Endodermal cell (in vitro differentiated cells): ENCODE measurements at regions not wholly inside any gene's neighbourhood (a gene's known extent, or its start where the extent isn't known, plus 50 kb on each side); places are given as distances from the start of the nearest gene placed in this dataset.

Experiments
- DNase-seq: peaks from one replicate; pipeline ENCODE4 v3.0.0-alpha.2; 2017
- H3K27ac ChIP-seq: 2 replicates; pipeline ENCODE4 v1.5.1; 2013; ENCODE audit warnings: mild to moderate bottlenecking, low read depth, low read length, moderate library complexity
- H3K27me3 ChIP-seq: 2 replicates; pipeline ENCODE4 v1.6.1; 2013; ENCODE audit warnings: mild to moderate bottlenecking, low read length, moderate library complexity; ENCODE audit not compliant: insufficient read depth, control insufficient read depth, poor library complexity, severe bottlenecking
- H3K36me3 ChIP-seq: 2 replicates; pipeline ENCODE4 v1.7.0; 2013; ENCODE audit warnings: mild to moderate bottlenecking, low read length, moderate library complexity; ENCODE audit not compliant: control insufficient read depth, insufficient read depth
- H3K4me1 ChIP-seq: one replicate; pipeline ENCODE4 v1.7.0; 2013; ENCODE audit warnings: low read length; ENCODE audit not compliant: control insufficient read depth, insufficient read depth
- H3K4me3 ChIP-seq: 2 replicates; pipeline ENCODE4 v1.5.1; 2013; ENCODE audit warnings: mild to moderate bottlenecking, low read length, moderate library complexity
- H3K9ac ChIP-seq: 2 replicates; pipeline ENCODE4 v1.6.1; 2013; ENCODE audit warnings: mild to moderate bottlenecking, low read length, moderate library complexity; ENCODE audit not compliant: poor library complexity, severe bottlenecking; ENCODE audit errors: extremely low read depth
- H3K9me3 ChIP-seq: 2 replicates; pipeline ENCODE4 v1.6.1; 2013; ENCODE audit warnings: mild to moderate bottlenecking, low read length, moderate library complexity; ENCODE audit not compliant: control insufficient read depth
- H3K27ac Mint-ChIP-seq: 2 replicates; pipeline ENCODE4 v1.8.0; 2020; ENCODE audit warnings: mixed read lengths
- H3K27me3 Mint-ChIP-seq: 2 replicates; pipeline ENCODE4 v1.8.0; 2021; ENCODE audit warnings: mild to moderate bottlenecking, mixed read lengths; ENCODE audit not compliant: insufficient read depth
- H3K36me3 Mint-ChIP-seq: 2 replicates; pipeline ENCODE4 v1.8.0; 2020; ENCODE audit warnings: low read depth, mixed read lengths
- H3K4me1 Mint-ChIP-seq: 2 replicates; pipeline ENCODE4 v1.8.0; 2020; ENCODE audit warnings: mixed read lengths
- H3K4me3 Mint-ChIP-seq: 2 replicates; pipeline ENCODE4 v1.8.0; 2020; ENCODE audit warnings: mild to moderate bottlenecking, moderate library complexity, mixed read lengths
- H3K9me3 Mint-ChIP-seq: 2 replicates; pipeline ENCODE4 v1.8.0; 2020; ENCODE audit warnings: mild to moderate bottlenecking, mixed read lengths
- CTCF ChIP-seq: fragments of 200-600 bp; sonication (generic); conservative IDR thresholded peaks from 2 replicates; pipeline ENCODE4 v1.5.0; 2021; ENCODE audit warnings: antibody characterized with exemption, mild to moderate bottlenecking
- WGBS, 2 experiments: methylation state at CpG; one replicate each; pipeline versions ENCODE4 v1.1.5 to v1.1.7; 2013; ENCODE audit warnings: missing lambda C conversion rate in 2 of 2, mixed read lengths in 1 of 2; ENCODE audit not compliant: insufficient coverage in 1 of 2, insufficient read length in 1 of 2; 5-methylcytosine and 5-hydroxymethylcytosine counted together

GRCh38 chr3:177600411-177600810 lies 403.1 kb upstream of the TBL1XR1 start:
- peaks cover 8% of the 10 kb centered on the region for H3K9me3 ChIP-seq
- H3K4me3 Mint-ChIP-seq: no peak overlapping the region
- DNase-seq: no peak
- no peak overlapping the region for H3K4me3 ChIP-seq
- H3K27ac Mint-ChIP-seq: no peak overlapping the region
- 94 to 100% methylated on average over 1 to 2 of the region's 2 CpGs for WGBS, 2 experiments
- peaks cover 8% of the 10 kb centered on the region for H3K9me3 Mint-ChIP-seq
- no peak overlapping the region for H3K27ac ChIP-seq
- peaks cover 18% of the 10 kb centered on the region for H3K4me1 Mint-ChIP-seq
- no peaks in the 10 kb centered on the region for H3K36me3 ChIP-seq
- no peaks in the 10 kb centered on the region for H3K27me3 Mint-ChIP-seq
- no peaks in the 10 kb centered on the region for H3K36me3 Mint-ChIP-seq
- H3K27me3 ChIP-seq: no peaks in the 10 kb centered on the region
- H3K9ac ChIP-seq: no peak overlapping the region
- no peak for TF ChIP-seq CTCF
- peaks cover 3% of the 10 kb centered on the region for H3K4me1 ChIP-seq

- DNase-seq: no peak
- Mint-ChIP-seq H3K9me3 (peaks cover 11% of the 10 kb centered on the region), H3K27ac (no peak overlapping the region), H3K4me3 (no peak overlapping the region), H3K36me3 (no peaks in the 10 kb centered on the region), H3K27me3 (no peaks in the 10 kb centered on the region), H3K4me1 (peaks cover 18% of the 10 kb centered on the region)
- H3K4me3 ChIP-seq: no peak overlapping the region
- H3K4me1 ChIP-seq: peaks cover 3% of the 10 kb centered on the region
- H3K27me3 ChIP-seq: no peaks in the 10 kb centered on the region
- no peaks in the 10 kb centered on the region for H3K36me3 ChIP-seq
- H3K27ac ChIP-seq: no peak overlapping the region
- no peak overlapping the region for H3K9ac ChIP-seq
- TF ChIP-seq CTCF: no peak
- peaks cover 15% of the 10 kb centered on the region for H3K9me3 ChIP-seq
These were observed 403.9 kb upstream of the TBL1XR1 start for GRCh38 chr3:177601152-177601551.

- Mint-ChIP-seq H3K36me3 (no peaks in the 10 kb centered on the region), H3K4me1 (peaks cover 23% of the 10 kb centered on the region)
- WGBS, 2 experiments: 98% methylated on average over 2 of the region's 2 CpGs; no CpG with 5 or more reads in 1 of the 2 experiments
These were observed 405.4 kb upstream of the TBL1XR1 start for GRCh38 chr3:177602601-177603147.

More at GRCh38 chr3:177602601-177603147, 405.4 kb upstream of the TBL1XR1 start:
- H3K27ac ChIP-seq: no peak overlapping the region
- H3K27ac Mint-ChIP-seq: no peak overlapping the region
- no peak overlapping the region for H3K9ac ChIP-seq
- H3K27me3 ChIP-seq: no peaks in the 10 kb centered on the region
- H3K4me3 Mint-ChIP-seq: no peak overlapping the region
- no peak overlapping the region for H3K4me3 ChIP-seq
- H3K27me3 Mint-ChIP-seq: no peaks in the 10 kb centered on the region
- peaks cover 11% of the 10 kb centered on the region for H3K9me3 Mint-ChIP-seq
- DNase-seq: no peak
- TF ChIP-seq CTCF: no peak
- H3K36me3 ChIP-seq: no peaks in the 10 kb centered on the region
- peaks cover 15% of the 10 kb centered on the region for H3K9me3 ChIP-seq
- H3K4me1 ChIP-seq: peaks cover 3% of the 10 kb centered on the region
